OCI-LY1 (cell line): ENCODE measurements at regions not wholly inside any gene's neighbourhood (a gene's known extent, or its start where the extent isn't known, plus 50 kb on each side); places are given as distances from the start of the nearest gene placed in this dataset.

Experiments
- H2AFZ ChIP-seq: fragments of 200-600 bp; sonication (generic), shearing (Covaris generic); 2 replicates; pipeline ENCODE4 v1.6.0; 2014; ENCODE audit warnings: antibody characterized with exemption, mild to moderate bottlenecking, low read length
- H3F3A ChIP-seq: fragments of 200-600 bp; sonication (generic), shearing (Covaris generic); 2 replicates; pipeline ENCODE4 v1.6.0; 2014; ENCODE audit warnings: mild to moderate bottlenecking, antibody characterized with exemption, low read length, moderate library complexity; ENCODE audit not compliant: insufficient read depth
- H3K27ac ChIP-seq: fragments of 200-600 bp; sonication (generic); 2 replicates; pipeline ENCODE4 v1.5.1; 2014; ENCODE audit warnings: low read length, mixed run types, mild to moderate bottlenecking, low read depth; ENCODE audit not compliant: poor library complexity, severe bottlenecking
- H3K27me3 ChIP-seq: fragments of 200-600 bp; sonication (generic); 2 replicates; pipeline ENCODE4 v1.6.0; 2014; ENCODE audit warnings: antibody characterized with exemption, mild to moderate bottlenecking, low read length, moderate library complexity; ENCODE audit not compliant: insufficient read depth
- H3K36me3 ChIP-seq: fragments of 200-600 bp; sonication (generic); 2 replicates; pipeline ENCODE4 v1.6.1; 2014; ENCODE audit warnings: mild to moderate bottlenecking, antibody characterized with exemption, low read length, moderate library complexity, mixed read lengths; ENCODE audit not compliant: insufficient read depth
- H3K4me1 ChIP-seq: fragments of 200-600 bp; sonication (generic); 2 replicates; pipeline ENCODE4 v1.5.1; 2014; ENCODE audit warnings: mild to moderate bottlenecking, low read length, moderate library complexity; ENCODE audit not compliant: insufficient read depth, severe bottlenecking
- H3K4me2 ChIP-seq: fragments of 200-600 bp; sonication (generic), shearing (Covaris generic); 2 replicates; pipeline ENCODE4 v1.6.1; 2014; ENCODE audit warnings: low read length
- H3K4me3 ChIP-seq: fragments of 200-600 bp; sonication (generic); 2 replicates; pipeline ENCODE4 v1.5.1; 2014; ENCODE audit warnings: low read length, low read depth, mild to moderate bottlenecking, mixed read lengths; ENCODE audit not compliant: poor library complexity, severe bottlenecking
- H3K79me2 ChIP-seq: fragments of 200-600 bp; shearing (Covaris generic); 2 replicates; pipeline ENCODE4 v1.6.1; 2016; ENCODE audit warnings: mixed run types, low read length, mixed read lengths; ENCODE audit not compliant: insufficient read depth
- H3K9ac ChIP-seq: fragments of 200-600 bp; sonication (generic), shearing (Covaris generic); 2 replicates; pipeline ENCODE4 v1.6.1; 2014; ENCODE audit warnings: mild to moderate bottlenecking, low read length, mixed read lengths
- H3K9me2 ChIP-seq: fragments of 200-600 bp; sonication (generic), shearing (Covaris generic); 2 replicates; pipeline ENCODE4 v1.6.1; 2014; ENCODE audit warnings: low read depth, mild to moderate bottlenecking, low read length, mixed read lengths
- H3K9me3 ChIP-seq: fragments of 200-600 bp; shearing (Covaris generic); 2 replicates; pipeline ENCODE4 v1.6.1; 2014; ENCODE audit warnings: low read length, mixed read lengths
- H4K20me1 ChIP-seq: fragments of 200-600 bp; sonication (generic), shearing (Covaris generic); 2 replicates; pipeline ENCODE4 v1.6.0; 2016; ENCODE audit warnings: mild to moderate bottlenecking, low read length; ENCODE audit not compliant: insufficient read depth
- CTCF ChIP-seq: fragments of 200-600 bp; sonication (generic), shearing (Covaris generic); IDR thresholded peaks from 2 replicates; pipeline ENCODE4 v1.5.1; 2017; ENCODE audit warnings: mild to moderate bottlenecking, antibody characterized with exemption, low read length, moderate library complexity, mixed read lengths
- EZH2 ChIP-seq: fragments of 200-600 bp; sonication (generic), shearing (Covaris generic); IDR thresholded peaks from 2 replicates; pipeline ENCODE4 v1.8.0; 2017; ENCODE audit warnings: borderline replicate concordance, mixed run types, mild to moderate bottlenecking, antibody characterized with exemption, low read length, moderate library complexity, mixed read lengths

GRCh38 chr4:13103382-13104015, 380.6 kb downstream of the RAB28 start:
- Histone ChIP-seq H2AFZ (no peak overlapping the region), H3K9me2 (no peaks in the 10 kb centered on the region), H3K9me3 (no peaks in the 10 kb centered on the region), H3K27ac (no peak overlapping the region), H3K9ac (no peak overlapping the region), H3F3A (no peaks in the 10 kb centered on the region), H3K4me2 (no peak overlapping the region), H4K20me1 (no peaks in the 10 kb centered on the region), H3K4me1 (no peaks in the 10 kb centered on the region), H3K36me3 (no peaks in the 10 kb centered on the region), H3K79me2 (no peaks in the 10 kb centered on the region), H3K4me3 (no peak overlapping the region), H3K27me3 (no peaks in the 10 kb centered on the region)
- TF ChIP-seq CTCF (no peak), EZH2 (no peak)

GRCh38 chr4:13102092-13102742, 381.9 kb downstream of the RAB28 start:
- Histone ChIP-seq H3K79me2 (no peaks in the 10 kb centered on the region), H2AFZ (no peak overlapping the region), H3K27ac (no peak overlapping the region), H3K9me3 (no peaks in the 10 kb centered on the region), H3K27me3 (no peaks in the 10 kb centered on the region), H3K36me3 (no peaks in the 10 kb centered on the region), H3F3A (no peaks in the 10 kb centered on the region), H4K20me1 (no peaks in the 10 kb centered on the region), H3K4me1 (no peaks in the 10 kb centered on the region), H3K4me2 (no peak overlapping the region), H3K9me2 (no peaks in the 10 kb centered on the region), H3K4me3 (no peak overlapping the region), H3K9ac (no peak overlapping the region)
- no peak for TF ChIP-seq CTCF
- no peak for TF ChIP-seq EZH2

- Histone ChIP-seq H3K27me3 (no peaks in the 10 kb centered on the region), H3K9ac (no peak overlapping the region), H3K27ac (no peak overlapping the region), H3K79me2 (no peaks in the 10 kb centered on the region), H3K4me2 (no peak overlapping the region), H3K9me3 (no peaks in the 10 kb centered on the region), H3K36me3 (no peaks in the 10 kb centered on the region), H3K4me1 (no peaks in the 10 kb centered on the region), H4K20me1 (no peaks in the 10 kb centered on the region), H3K9me2 (no peaks in the 10 kb centered on the region), H3K4me3 (no peak overlapping the region), H2AFZ (no peak overlapping the region), H3F3A (no peaks in the 10 kb centered on the region)
- TF ChIP-seq EZH2 (no peak), CTCF (no peak)
Observed at GRCh38 chr4:13097971-13098370, 386.2 kb downstream of the RAB28 start.
